LoVo (cell line): ENCODE measurements at regions not wholly inside any gene's neighbourhood (a gene's known extent, or its start where the extent isn't known, plus 50 kb on each side); places are given as distances from the start of the nearest gene placed in this dataset.
"Not testable (repeated sequence)": the region's sequence is repeated elsewhere in the genome, so short reads cannot be mapped to it uniquely, and the experiment has no call there.

ENCODE experiments used
- DNase-seq: peaks from one replicate; pipeline ENCODE4 v3.0.0-alpha.2; 2016; ENCODE audit warnings: low spot score

DNA sequence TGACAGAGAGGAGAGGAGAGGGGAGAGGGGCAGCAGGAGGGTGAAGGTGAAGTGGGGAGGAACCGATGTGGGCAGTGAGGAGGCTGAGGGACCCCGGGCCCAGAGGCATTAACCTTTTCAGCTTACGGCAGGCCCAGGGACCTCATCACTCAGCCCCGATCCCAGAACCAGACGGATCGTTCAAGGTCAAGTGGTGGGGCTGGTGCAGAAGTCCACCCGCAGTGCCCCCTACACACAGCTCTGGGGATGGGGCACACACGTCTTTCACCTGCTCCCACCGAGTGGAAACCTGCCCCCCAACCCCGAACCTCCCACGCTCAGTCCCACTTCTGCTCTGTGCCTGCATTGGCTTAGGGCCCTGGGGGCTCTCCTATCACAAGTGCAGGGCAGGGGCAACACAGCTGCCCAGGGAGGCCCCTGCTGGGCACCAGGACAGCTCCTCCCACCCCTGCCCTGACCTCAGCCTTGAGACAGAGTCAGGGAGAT, 81.9 kb upstream of the GOLGA6L4 start:
- not testable (repeated sequence) for DNase-seq

DNA sequence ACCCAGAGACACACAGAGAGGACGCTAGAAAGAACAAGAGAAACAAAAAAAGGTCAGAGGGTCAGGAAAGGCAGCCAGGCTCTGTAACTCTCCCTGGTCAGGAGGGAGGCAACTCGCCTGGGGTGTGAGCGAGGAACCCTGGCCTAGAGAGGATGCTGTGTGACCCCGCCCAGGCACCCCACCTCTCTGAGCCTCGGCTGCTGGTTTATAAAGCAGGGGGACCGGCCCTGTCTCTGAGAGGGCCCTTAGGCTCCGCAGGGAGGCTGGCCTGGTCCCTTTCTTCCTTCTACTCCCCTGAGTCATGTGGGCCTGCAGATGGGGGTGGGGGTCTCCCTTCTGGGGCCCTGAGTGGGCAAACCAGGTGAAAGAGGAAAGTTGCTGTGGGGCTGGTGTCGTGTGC, 81.3 kb upstream of the GOLGA6L4 start:
- not testable (repeated sequence) for DNase-seq

DNA sequence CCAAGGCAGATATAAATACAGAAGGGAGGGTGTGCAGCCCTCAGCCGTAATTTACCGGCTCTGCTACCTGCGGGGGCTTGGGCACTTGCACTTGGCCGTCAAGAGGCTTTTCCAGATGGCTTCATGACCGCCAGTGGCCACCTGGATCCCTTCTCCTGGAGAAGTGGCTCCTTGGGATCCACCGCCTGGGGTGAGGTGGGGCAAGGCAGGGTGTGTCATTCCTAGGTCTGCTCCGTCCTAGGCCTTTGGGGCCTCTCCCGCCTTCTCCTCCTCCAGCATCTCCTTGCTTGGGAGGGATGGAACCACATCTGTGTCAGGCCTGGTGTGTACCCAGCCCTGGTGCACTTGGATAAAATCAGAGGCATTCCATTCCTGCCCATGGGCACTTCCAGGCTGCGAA, 80.8 kb upstream of the GOLGA6L4 start:
- DNase-seq, result not testable (repeated sequence)

DNA sequence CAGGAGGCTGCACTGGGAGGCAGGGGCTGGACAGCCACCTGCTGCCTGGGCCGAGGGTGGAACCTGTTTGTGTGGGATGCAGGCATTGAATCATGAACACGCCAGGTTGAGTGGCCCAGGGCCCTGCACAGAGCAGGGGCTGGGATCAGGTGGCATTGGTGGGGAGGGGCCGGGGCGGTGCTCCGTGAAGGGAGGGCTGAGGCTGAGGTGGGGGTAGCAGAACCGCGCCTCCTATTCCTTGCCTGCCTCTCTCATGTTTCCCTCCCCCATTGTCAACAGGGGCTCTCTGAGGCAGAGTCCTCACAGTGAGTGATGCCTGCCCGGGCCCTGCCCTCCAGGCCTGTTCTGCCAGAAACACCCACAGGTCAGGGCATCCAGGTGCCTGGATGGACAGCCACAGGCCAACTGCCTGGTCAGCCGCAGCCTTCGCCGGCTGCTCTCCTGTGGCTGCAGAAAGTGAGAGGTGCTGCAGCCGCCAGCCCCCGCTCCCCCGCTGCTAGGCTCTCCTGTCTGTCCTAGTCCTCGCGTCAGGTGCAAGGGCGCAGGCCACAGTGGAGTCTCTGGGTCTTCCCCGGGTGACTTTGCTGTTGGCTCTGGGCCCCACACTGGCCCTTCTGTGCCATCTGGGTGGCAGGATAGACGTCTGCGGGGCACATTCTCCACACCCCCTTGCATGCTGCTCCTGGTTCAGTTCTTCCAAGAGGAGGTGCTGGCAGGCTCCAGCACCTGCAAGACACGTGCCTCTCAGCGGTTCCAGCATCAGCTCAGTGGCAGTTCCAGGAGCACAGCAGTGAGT, 79.6 kb upstream of the GOLGA6L4 start:
- DNase-seq, result not testable (repeated sequence)

DNA sequence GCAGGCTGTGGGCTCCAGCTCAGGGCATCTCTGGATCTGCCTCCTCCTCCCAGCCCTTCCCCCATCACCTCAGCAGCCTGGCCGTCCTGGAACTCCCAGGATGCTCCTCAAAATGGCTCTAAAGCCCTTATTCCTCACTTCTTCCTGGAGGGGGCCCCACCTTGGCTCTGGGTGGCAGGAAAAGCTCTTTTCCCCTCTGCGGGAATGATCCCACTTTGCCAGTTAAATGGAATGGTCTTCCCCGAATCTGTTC, 79.1 kb upstream of the GOLGA6L4 start:
- DNase-seq, result not testable (repeated sequence)

DNA sequence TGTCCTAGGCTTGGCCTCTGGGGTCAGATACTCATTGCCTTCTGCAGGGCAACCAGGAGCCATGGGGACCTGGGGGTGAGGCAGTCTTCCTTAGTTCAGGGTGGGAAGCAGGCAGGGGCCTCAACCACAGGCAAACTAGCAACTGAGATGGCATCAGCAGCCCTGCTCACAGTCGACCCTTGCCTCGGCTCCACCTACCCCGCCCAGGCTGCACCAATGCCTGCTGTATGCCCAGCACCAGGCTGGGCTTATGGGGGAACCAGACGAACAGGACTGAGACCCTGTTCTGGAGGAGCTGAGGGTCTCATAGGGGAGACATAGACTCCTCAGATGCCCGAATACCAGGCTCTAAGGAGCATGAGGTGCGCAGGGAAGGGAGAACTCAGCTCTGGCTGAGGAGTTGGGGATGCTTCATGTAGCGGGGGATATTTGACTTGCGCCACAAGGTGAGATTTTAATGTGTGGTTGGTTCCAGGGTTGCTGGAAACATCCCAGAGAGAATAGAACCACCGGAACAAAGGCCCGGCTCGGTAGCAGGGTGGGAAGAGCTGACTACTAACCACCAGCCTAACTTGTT, 78.4 kb upstream of the GOLGA6L4 start:
- not testable (repeated sequence) for DNase-seq

DNA sequence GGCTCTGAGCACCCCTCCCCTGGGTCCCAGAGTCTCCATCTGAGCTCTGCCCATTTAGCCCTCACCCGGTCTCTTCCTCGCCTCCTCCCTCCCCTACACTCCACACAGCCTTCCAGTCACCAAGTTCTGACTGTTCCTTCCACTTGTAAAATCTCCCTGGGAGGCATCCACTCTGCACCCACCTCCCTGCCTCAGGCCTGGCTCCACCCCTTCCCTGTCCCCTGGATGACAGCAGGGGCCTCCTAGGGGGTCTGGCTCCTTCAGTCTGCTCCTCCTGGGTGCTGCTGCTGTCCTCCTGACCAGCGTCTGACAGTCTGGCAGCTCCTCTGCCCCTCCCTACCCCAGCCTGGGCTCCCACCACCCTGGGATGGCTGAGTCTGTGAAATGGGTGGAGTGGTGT, 77.7 kb upstream of the GOLGA6L4 start:
- DNase-seq, result not testable (repeated sequence)

DNA sequence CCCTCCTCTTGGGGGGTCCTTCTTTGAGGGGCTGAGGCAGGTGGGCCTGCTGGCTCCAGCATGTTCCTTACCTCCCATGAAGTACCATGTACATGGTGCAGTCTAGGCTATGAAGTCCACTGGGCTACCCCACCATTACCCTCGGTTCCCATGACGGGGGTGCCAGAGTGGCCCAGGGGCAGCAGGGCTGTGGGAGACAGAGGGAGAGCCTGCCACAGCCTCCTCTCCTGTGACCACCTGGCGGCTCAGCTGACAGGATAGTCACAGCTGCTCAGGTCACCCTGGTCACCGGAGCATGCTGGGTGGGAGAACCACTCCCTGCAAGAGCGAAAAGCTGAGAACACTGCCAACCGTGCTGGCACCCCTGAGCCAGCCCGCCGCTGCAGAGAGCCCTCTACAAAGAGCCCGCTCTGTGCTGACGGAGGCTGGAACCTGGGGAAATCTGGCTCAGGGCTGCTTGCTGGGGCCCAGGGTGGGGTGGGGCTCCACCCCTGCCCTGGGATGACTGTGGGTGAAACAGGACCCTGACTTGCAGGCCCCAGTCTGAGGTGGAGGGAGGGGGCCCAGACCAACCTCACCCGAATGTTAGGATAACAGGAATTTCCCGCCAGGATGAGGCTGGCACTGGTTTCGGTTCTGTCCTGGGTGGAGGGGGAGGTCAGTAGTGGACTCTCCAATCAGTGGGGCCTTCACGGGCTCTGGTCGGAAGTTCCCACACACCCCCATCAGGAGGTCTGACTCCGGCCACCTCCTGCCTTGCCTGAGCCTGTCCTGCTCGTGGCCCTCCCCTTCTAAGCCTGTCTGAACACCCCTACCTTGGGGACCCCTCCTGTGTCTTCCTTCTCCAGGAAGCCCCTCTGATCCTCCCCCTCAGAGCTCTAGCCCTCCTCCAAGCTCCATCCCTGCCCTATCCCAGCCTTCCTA, 76.0 kb upstream of the GOLGA6L4 start:
- not testable (repeated sequence) for DNase-seq

DNA sequence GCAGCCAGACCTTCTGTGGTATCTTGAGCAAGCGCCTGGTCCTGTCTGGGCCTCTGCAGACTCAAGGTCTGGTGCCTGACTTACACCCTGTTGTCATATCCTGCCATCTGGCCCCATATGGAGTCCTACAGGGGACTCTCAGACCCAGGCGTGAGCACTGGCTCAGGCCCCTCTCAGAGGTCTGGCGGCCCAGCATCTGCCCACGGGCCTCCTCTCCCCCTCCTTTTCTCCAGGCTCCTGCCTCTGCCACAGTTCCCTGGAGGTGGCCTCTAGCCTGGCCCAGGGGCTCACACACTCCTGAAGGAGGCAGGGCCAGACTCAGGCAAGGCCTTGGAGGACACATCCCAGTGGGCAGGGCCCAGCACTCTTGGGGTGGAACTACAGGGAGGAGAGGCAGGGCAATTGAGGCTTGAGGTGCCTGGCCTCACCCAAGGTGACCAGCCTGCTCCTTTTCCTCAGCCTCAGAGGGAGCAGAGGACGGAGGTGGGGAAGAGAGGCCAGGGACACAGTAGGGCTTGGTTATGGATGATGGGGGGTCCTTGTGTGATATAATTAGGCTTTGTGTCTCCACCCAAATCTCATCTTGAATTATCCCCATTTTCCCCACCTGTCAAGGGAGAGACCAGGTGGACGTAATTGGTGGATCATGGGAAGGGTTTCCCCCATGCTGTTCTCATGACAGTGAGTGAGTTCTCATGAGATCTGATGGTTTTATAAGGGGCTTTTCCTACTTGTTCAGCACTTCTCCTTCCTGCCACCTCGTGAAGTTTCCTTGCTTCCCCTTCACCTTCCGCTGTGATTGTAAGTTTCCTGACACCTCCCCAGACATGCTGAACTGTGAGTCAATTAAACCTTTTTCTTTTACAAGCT, 70.9 kb upstream of the GOLGA6L4 start:
- not testable (repeated sequence) for DNase-seq

DNA sequence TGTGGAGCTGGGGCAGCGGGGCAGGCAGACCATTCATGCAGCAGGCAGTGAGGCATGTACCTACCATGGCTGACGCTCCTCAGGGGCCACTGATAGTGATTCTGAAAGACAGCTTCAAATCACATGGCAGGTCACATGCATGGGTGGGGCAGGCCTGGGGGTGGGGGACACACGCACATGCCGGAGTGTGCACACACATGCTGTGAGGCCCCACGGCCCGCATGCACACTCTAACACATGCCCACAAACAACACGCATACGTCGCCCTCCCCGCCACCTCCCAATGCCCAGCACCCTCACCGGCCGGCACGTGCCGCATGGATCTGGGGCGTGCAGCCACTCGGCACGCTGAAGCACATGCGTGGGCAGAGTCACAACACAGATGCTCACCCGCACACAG, 65.5 kb upstream of the GOLGA6L4 start:
- not testable (repeated sequence) for DNase-seq

DNA sequence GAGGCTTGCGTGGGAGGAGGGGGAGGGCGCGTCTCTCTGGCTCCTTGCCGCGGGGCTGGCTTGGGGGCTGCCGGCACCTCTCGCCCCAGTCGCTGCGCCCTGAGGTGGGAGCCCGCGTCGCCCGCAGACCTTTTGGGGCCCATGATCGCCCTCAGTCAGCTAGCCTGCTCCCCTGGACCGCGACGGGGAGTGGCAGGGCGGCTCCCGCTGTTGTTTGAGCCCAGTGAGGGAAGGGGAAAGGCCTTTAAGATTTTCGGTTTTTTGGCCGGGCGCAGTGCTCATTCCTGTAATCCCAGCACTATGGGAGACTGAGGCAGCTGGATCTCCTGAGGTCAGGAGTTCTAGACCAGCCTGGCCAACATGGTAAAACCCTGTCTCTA, 62.4 kb upstream of the GOLGA6L4 start:
- not testable (repeated sequence) for DNase-seq
